ENCODE measurements at regions not wholly inside any gene's neighbourhood (a gene's known extent, or its start where the extent isn't known, plus 50 kb on each side); places are given as distances from the start of the nearest gene placed in this dataset.
A peak's percentile ranks its signal among the peaks of the same experiment; 100 is the strongest.

GRCh38 chr10:114877301-114877644 is 55.7 kb downstream of the FHIP2A start:
- TF ChIP-seq RXRA (IDR thresholded peaks at IDR 0.05) (no peak), GABPA (IDR thresholded peaks at IDR 0.05 in 1 of 2, conservative IDR thresholded peaks at IDR 0.05 in 1 of 2) (no peak), MAX (IDR thresholded peaks at IDR 0.05) (no peak), EGR1 (IDR thresholded peaks at IDR 0.05; ENCODE audit: low read depth in 2 of 2) (no peak), CTCF (IDR thresholded peaks at IDR 0.05; ENCODE audit: low read depth, low read length, missing input control) (no peak), YY1 (IDR thresholded peaks at IDR 0.05) (no peak), HNF4A (conservative IDR thresholded peaks at IDR 0.05) (no peak), REST (IDR thresholded peaks at IDR 0.05) (no peak), FOXA2 (IDR thresholded peaks at IDR 0.05) (no peak)
- Histone ChIP-seq H3K4me3 (ENCODE audit: low read depth in 1 of 3, low read length in 3 of 3) (no peak overlapping the region), H3K27me3 (ENCODE audit: control insufficient read depth in 4 of 4, insufficient read depth in 4 of 4, low read length in 3 of 4) (no peaks in the 10 kb centered on the region), H3K9me3 (ENCODE audit: control insufficient read depth in 4 of 4, low read length in 3 of 4) (no peaks in the 10 kb centered on the region), H3K4me1 (ENCODE audit: control insufficient read depth in 4 of 4, insufficient read depth in 4 of 4, low read length in 3 of 4) (peaks cover 0 to 13% (median 6%) of the 10 kb centered on the region in 4 donors), H3K9ac (ENCODE audit: low read depth in 1 of 2, low read length in 2 of 2) (no peak overlapping the region), H3K27ac (ENCODE audit: low read depth in 1 of 2, low read length in 2 of 2) (no peak overlapping the region), H3K36me3 (ENCODE audit: control insufficient read depth in 4 of 4, insufficient read depth in 3 of 4, low read depth in 1 of 4, low read length in 3 of 4) (no peaks in the 10 kb centered on the region)
- DNase-seq (ENCODE audit: low spot score): no peak
- 42% methylated on average over 6 of the region's 6 CpGs for WGBS

GRCh38 chr10:114879093-114879492 is 57.5 kb downstream of the FHIP2A start:
- no peak for DNase-seq (ENCODE audit: low spot score)
- TF ChIP-seq YY1 (IDR thresholded peaks at IDR 0.05) (no peak), ZBTB33 (IDR thresholded peaks at IDR 0.05) (no peak), TAF1 (conservative IDR thresholded peaks at IDR 0.05) (no peak), CTCF (IDR thresholded peaks at IDR 0.05; ENCODE audit: low read depth, low read length, missing input control) (no peak), GABPA (IDR thresholded peaks at IDR 0.05 in 1 of 2, conservative IDR thresholded peaks at IDR 0.05 in 1 of 2) (no peak)
- peaks cover 0 to 13% (median 6%) of the 10 kb centered on the region in 4 donors for H3K4me1 ChIP-seq (ENCODE audit: control insufficient read depth in 4 of 4, insufficient read depth in 4 of 4, low read length in 3 of 4)
- H3K9me3 ChIP-seq (ENCODE audit: control insufficient read depth in 4 of 4, low read length in 3 of 4): no peaks in the 10 kb centered on the region
- peak overlapping the region in 1 of 3 donors; percentile 22 for H3K4me3 ChIP-seq (ENCODE audit: low read depth in 1 of 3, low read length in 3 of 3)
- H3K27ac ChIP-seq (ENCODE audit: low read depth in 1 of 2, low read length in 2 of 2): no peak overlapping the region
- H3K36me3 ChIP-seq (ENCODE audit: control insufficient read depth in 4 of 4, insufficient read depth in 3 of 4, low read depth in 1 of 4, low read length in 3 of 4): no peaks in the 10 kb centered on the region
- H3K9ac ChIP-seq (ENCODE audit: low read depth in 1 of 2, low read length in 2 of 2): no peak overlapping the region
- H3K27me3 ChIP-seq (ENCODE audit: control insufficient read depth in 4 of 4, insufficient read depth in 4 of 4, low read length in 3 of 4): no peaks in the 10 kb centered on the region

Measured in liver (tissue), 8 donors.